ENCODE measurements at regions not wholly inside any gene's neighbourhood (a gene's known extent, or its start where the extent isn't known, plus 50 kb on each side); places are given as distances from the start of the nearest gene placed in this dataset.

DNA sequence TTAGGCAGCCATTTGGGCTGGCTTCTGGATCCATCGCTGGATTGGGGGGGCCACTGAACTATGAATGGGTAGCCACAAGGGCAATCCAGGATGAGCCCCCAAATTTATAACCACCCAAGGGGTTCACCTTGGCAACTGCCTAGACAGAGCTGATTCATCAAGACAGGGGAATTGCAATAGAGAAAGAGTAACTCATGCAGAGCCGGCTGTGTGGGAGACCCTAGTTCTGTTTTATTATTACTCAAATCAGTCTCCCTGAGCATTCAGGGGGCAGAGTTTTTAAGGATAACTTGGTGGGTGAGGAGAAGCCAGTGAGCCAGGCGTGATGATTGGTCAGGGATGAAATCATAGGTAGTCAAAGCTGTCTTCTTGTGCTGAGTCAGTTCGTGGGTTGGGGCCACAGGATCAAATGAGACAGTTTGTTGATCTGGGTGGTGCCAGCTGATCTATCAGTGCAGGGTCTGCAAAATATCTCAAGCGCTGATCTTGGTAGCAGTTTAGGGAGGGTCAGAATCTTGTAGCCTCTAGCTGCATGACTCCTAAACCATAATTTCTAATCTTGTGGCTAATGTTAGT, 57.9 kb downstream of the DNAJB9 start:
- Histone ChIP-seq H3K27ac (no peak overlapping the region), H3K4me3 (no peak overlapping the region)
- TF ChIP-seq, protein P1, sequence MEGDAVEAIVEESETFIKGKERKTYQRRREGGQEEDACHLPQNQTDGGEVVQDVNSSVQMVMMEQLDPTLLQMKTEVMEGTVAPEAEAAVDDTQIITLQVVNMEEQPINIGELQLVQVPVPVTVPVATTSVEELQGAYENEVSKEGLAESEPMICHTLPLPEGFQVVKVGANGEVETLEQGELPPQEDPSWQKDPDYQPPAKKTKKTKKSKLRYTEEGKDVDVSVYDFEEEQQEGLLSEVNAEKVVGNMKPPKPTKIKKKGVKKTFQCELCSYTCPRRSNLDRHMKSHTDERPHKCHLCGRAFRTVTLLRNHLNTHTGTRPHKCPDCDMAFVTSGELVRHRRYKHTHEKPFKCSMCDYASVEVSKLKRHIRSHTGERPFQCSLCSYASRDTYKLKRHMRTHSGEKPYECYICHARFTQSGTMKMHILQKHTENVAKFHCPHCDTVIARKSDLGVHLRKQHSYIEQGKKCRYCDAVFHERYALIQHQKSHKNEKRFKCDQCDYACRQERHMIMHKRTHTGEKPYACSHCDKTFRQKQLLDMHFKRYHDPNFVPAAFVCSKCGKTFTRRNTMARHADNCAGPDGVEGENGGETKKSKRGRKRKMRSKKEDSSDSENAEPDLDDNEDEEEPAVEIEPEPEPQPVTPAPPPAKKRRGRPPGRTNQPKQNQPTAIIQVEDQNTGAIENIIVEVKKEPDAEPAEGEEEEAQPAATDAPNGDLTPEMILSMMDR (IDR thresholded peaks at IDR 0.05): no peak
- DNase-seq (ENCODE audit: low spot score): no peak

DNA sequence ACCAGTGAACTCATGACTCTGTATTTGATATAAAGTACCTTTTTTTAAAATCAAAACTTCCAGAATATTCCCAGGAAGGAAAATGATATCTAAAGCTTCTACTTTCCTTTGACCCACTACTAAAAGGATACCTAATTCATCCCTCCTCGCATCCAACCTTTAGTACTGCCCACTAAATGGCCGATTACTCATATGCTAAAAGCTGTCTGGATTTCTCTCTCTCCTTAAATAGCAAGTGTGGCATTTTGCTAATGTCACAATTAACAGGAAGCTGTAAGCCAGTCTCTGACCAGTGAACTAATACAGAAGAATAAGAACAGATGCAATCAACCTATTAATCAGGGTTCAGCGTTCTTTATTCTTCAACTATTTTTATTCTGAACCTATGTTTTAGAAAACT, 59.0 kb downstream of the DNAJB9 start:
- H3K27ac ChIP-seq: no peak overlapping the region
- DNase-seq (ENCODE audit: low spot score): no peak
- TF ChIP-seq, protein P1 (IDR thresholded peaks at IDR 0.05): no peak
- no peak overlapping the region for H3K4me3 ChIP-seq

DNA sequence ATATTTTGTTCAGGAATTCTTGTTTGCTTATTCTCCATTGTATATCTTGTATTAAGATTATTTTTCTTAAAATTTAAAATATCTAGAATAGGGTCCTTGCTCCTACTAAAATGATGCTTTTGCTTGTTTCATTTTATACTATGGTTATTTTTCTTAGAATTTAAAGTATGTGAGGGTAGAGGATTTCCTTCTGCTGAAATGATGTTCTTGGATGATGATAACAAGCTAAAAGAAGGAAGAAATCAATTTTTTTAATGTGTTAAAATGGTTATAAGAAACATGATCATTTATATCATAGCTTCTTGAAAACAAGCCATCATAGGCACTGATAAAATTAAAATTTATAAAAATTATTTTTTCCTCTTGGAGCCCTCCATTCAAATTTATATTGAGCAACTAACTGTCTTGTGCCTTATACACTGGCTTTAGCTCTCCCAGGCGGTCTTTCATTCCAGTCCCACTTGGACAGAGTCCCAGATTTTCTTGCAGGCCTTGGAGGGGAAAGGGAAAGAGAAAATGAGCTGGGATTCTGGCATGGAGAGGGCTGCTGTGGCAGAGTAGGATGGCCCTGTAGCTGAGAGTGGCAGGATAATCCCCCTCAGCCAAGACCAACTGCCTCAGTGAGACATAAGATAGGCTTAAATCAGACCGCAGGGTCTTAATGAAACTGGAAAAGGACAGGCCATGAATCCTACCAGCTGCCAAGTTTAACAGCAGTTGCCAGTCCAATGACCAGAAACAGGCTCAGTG, 60.2 kb downstream of the DNAJB9 start:
- no peak overlapping the region for H3K27ac ChIP-seq
- TF ChIP-seq, protein P1 (IDR thresholded peaks at IDR 0.05): no peak
- DNase-seq (ENCODE audit: low spot score): no peak
- no peak overlapping the region for H3K4me3 ChIP-seq

DNA sequence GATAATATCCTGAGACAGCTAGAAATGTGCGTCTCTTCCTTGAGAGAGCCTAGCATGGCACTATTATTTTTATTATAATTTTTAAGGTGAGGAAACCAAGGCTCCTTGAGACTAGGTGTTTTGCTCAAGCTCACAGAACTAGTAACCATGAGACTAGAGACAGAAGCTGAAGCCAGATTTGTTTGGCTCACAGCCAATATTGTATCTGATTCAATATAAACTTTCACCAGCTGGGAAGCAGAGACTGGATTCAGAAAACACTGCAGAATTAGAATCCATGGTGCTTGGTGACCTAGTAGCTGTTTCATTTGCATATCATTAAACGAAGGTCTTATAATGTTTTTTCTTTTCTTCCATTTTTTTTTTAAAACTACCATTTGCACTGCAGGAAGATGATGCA, 64.4 kb downstream of the DNAJB9 start:
- no peak for DNase-seq (ENCODE audit: low spot score)
- TF ChIP-seq, protein P1 (IDR thresholded peaks at IDR 0.05): no peak
- no peak overlapping the region for H3K27ac ChIP-seq
- no peak overlapping the region for H3K4me3 ChIP-seq

DNA sequence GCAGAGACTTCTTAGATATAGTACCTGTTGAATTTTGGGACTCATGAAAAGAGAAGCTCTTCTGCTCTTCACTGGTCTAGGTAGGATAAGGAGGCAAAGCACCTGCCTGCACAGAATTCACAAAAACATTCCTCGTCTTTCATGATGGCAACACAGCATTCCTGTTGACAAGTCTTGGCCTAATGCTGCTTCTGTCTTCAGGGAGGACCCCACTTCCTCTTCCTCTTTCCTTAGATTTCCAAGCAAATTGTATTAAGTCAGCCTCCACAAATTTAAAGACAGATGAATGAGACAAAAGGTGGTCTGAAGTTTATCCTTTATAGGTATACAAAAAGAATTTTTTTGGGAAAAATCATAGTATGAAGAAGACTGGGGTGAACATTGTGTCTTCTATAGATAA, 64.9 kb downstream of the DNAJB9 start:
- no peak for DNase-seq (ENCODE audit: low spot score)
- no peak overlapping the region for H3K4me3 ChIP-seq

DNA sequence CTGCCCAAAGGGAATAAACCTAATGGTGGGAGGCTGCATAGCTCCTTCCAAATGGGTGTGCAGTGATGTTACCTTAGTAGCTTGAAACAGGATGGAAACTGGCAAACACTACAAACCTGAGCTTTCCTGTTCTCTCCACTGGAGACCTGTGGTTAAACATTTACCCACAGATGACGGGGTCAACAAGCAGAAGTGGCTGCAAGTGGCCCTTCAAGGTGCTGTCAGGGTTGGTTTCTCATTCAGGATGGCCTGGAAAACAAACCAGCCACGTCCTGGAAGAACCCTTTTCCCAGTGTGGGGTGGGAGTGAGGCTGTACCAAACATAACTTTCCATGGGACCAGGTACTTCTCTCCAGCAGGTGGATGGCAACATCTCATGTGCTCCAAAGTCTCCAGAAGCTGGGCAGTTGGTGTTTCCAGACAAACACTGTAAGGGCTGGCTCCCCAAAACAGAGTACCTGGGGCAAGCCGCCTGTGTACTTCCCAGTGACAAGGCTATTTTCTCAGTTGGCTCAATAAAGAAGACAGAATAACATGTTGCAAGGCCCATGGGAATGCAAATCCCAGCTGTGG, 67.5 kb downstream of the DNAJB9 start:
- Histone ChIP-seq H3K4me3 (no peak overlapping the region), H3K27ac (no peak overlapping the region)
- TF ChIP-seq, protein P1 (IDR thresholded peaks at IDR 0.05): no peak
- no peak for DNase-seq (ENCODE audit: low spot score)

More for the DNA sequence above, 64.9 kb downstream of the DNAJB9 start:
- TF ChIP-seq, protein P1 (IDR thresholded peaks at IDR 0.05): no peak
- H3K27ac ChIP-seq: no peak overlapping the region

DNA sequence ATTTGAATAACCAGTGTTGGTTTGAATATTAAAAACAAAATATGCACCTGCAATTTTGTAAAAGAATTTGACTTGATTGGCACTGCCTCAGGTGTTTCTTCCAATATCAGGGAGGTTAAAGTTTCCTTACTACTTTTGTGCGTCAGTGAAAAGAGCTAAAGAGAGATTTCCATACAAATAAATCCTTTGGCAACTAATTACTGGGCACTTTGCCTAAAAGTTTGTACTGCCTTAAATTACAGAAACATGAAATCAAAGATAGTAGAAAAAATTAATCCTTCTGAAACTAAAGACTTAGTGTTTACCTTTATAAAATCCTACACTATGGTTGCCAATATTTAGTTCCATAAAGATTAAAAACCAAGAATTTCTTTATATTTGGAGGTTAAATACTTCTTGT, 72.5 kb downstream of the DNAJB9 start:
- TF ChIP-seq, protein P1 (IDR thresholded peaks at IDR 0.05): no peak
- Histone ChIP-seq H3K27ac (no peak overlapping the region), H3K4me3 (no peak overlapping the region)
- DNase-seq (ENCODE audit: low spot score): no peak
